UCSD-AML1 (cell line): ENCODE measurements at regions not wholly inside any gene's neighbourhood (a gene's known extent, or its start where the extent isn't known, plus 50 kb on each side); places are given as distances from the start of the nearest gene placed in this dataset.
"Not testable (repeated sequence)": the region's sequence is repeated elsewhere in the genome, so short reads cannot be mapped to it uniquely, and the experiment has no call there.

ENCODE experiments used
- DNase-seq: peaks from one replicate; lab custom pipeline; 2025; ENCODE audit not compliant: unreplicated experiment; lab: John Stamatoyannopoulos, UW

DNA sequence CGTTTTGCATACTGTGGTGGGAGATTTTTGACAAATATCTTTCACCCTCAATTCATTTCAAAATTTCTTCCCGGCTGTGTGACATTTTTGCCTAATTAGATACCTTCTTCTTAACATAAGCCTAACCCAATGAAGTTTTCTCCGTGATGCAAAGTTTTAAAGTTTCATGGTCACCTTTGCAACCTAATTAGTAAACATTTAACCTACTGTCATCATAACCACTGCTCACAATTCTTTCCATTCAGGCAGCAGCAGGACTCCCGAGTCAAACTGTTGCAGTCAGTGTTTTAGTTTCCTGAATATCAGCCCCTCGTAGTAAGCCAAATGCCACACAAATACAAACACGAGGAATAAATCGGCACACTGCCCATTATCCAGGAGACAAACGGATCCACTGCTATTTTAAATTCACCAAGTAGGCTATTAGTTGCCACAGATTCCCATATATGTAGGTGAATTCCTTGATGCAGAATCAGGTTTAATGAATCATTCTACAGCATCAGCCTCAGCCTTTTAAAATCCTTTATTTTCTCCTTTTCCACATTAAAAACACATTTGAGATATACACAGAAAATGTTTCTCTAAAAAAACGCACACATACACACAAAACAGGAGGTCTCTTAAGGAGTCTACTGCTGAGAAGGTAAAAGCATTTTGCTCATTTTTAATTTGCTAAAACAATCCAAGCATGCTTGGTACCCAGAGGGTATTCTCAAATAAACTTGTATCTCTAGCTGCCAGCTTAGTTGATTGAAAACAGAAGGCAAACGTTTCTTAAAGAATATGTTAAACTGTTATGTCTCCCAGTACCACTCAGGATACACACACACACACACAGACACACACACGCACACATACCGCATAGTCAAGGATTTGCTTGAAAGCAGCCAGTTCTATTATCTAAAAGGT is 106.5 kb upstream of the KCTD1 start:
- DNase-seq = no peak

DNA sequence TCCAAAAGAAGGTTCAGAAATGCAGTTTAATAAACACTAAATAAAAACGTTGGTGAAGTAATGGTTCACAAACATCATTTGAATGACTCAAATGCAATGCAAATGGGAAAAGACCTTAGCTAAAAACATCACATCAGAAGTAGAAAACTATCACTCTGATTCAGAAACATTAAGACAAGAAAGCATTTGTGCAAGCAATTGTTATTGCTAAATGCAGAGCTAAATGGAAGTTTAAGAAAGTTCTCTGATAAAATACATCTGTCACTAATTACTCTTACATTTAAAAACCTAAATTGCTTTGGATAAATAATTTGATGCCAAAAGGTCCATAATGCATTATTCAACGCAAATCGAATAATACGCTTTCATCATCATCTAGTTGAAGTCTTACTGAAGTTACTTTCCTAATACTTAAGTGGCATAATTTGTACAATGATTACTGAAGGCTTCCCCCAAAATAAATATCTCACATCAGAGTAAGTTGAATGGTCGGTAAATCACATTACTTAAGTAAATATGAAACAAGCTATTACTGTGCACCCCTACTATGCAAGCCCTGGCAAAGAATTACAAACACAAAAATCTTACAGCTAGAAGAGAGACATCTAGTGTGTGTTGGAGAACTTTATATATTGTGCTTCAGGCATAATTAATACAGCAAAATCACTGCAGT is 105.7 kb upstream of the KCTD1 start:
- DNase-seq = no peak

DNA sequence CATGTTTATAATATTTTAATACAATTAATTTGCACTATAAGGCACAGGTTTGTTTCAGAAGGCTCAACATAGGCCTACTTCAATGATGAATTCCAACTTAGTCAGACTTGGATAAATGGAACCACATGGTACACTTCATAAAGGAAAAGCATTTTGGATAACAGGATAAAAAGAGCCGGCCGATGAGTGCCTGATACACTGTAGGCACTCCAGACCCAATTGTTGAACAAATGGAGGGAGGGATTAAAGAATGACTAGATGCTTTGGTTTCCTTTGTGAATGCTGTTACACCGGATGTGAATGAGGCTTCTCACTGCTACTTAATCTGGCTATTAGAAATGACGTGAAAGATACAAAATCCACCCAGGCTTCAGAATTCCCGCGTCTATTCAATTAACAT is 104.1 kb upstream of the KCTD1 start:
- no peak for DNase-seq

DNA sequence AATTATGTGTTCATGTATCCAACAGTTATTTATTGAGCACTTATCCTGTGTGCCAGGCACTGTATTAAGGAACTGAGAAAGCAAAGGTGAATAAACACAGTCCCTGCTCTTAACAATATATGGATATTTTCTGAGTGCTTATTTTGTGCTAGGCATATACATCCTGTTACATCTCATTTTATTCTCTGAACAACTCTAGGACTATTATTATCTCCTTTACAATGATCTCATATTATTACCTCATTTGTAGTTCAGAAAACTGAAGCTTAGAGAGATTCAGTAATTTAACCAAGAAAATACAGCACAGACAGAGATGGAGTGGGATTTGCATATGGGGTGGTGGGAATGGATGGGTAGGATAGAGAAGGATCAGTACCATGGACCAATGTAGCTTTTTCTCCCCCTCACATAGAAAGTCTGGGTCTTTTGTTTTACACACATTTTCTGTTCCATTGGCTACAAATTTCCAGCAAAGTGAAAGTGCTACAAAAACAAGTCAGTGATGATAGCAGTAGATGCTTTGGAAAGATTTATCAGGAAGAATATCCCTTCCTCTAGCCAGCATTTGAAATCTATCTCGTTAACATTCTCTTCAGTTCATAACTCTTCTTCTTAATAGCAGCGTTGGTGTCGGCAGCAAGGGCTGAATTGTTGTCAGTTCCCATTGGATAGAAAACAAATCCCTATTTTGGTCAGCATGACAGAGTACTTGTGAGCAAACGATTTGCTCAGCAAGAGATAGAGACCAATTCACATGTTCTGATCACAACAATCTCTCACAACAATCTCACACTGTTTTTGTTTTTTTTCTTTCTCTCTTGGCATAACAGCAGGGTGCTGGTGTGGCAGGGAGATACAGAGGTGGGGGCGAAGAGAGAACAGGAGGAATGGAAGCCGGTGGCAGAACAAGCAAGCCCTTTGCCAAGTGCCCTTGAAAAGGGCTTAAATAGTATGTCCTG is 102.2 kb upstream of the KCTD1 start:
- no peak for DNase-seq

DNA sequence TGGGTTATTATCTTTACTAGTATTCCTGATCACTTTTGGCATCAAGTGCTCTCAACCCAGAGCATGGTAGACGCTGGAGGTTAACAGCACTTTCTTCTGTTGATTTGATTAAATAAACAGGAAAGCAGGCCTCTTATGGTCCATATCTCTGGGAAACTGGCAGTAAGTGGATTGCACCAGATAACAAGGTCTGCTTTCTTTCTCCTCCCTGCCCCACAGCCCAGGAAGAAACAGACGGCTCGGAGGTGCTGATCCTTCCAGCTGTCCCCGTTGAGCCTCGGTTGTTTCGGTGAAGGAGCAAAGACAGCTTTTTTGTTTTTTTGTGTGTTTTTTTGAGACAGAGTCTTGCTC is 100.8 kb upstream of the KCTD1 start:
- no peak for DNase-seq

DNA sequence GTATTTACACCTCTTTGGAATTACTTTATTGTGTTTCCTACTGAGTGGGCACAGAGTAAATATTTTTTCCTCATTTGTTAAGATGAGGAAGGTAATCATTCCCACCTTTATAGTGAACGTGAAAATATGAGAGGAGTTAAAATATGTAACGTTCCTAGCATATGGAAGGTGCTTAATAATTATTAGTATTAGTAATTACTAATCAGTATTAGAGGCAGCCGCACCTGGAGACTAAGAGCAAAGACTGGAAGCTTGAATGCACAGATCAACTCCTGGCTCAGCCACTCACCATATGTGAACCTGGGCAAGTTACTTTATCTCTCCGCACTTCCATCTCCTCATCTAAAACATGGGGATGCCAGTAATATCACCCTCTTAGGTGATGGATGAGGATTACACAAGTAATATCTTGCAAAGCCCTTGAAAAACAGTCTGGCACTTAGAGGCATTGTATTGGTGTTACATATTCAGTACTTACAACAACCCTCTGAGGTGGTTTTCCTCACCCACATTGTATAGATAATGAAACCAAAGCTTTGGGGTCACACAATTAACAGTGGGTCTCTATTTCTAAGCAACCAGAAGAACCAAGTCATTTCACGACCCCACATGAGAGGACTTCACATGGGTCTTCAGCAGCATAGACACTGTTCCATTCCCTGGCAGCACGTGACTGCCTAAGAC is 100.3 kb upstream of the KCTD1 start:
- DNase-seq = no peak

DNA sequence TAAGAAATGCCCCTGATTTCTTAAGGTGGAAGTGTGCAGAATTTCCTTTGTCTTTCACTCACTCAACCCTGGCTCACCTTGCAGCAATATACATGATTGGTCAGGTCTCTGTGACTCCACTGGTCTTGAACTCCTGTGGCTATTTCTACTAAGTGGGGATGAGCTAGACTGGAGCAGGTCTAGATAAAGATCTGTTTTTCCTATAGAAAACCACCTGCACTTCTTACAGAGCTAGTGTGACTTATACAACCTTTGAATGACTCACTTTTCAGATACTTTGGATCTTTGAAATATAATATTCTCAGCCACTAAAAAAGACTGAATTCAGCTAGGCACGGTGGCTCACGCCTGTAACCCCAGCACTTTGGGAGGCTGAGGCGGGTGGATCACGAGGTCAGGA is 98.5 kb upstream of the KCTD1 start:
- no peak for DNase-seq

DNA sequence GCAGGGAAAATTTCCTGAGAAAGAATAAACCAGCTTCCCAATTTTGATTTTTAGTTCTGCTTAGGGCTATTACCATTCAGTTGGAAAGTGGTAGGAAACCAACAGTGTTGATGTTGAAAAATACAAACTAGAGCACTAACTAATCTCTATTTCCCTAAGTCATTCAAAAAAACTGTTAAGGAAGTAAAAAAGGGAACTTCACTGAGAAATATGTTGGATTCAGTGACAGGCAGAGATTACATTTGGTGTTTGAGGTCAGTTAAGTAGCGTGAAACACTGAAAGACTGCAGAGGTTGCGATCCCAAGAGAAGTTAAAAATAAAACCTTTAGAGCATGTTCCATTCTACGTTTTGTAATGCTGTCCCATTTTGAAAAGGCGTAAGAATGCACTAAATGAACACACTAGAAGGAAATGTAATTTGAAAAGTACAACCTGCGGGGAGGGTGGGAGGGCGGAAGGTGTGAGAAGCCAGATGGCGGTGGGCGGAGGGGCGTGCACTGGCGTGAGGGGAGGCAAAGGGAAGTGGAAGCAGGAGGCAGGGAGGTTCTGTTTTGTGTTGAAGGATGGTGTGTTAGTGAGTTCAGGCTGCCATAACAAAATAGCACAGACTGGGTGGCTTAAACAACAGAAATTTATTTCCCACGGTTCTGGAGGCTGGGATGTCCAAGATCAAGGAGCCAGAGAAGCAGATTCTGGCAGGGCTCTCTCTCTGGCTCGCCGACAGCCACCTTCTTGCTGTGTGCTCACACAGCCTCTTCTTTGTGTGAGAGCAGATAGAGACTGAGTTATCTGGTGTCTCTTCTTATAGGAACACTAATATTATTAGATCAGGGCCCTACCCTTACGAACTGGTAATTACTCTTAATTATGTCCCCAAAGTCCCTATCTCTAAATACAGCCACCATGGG is 94.3 kb upstream of the KCTD1 start:
- DNase-seq = no peak

DNA sequence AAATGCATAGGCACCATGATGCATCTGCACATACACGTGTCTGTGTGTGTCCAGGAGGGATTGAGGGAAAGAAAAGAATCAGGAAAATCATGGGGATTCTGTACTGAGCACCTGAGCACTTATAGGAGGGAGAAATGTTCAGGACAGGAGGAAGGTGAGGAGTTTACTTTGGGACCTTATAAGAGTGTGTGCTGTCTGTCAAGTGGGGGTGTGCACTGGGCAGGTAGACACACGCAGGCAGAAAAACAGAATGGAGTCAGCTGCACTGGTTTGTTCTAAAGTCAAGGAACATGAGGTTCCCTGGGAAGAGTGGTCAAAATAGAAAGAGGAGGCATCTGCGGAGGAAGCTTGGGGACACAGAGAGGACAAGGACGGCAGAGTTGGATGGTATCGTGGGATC is 92.2 kb upstream of the KCTD1 start:
- DNase-seq = no peak

DNA sequence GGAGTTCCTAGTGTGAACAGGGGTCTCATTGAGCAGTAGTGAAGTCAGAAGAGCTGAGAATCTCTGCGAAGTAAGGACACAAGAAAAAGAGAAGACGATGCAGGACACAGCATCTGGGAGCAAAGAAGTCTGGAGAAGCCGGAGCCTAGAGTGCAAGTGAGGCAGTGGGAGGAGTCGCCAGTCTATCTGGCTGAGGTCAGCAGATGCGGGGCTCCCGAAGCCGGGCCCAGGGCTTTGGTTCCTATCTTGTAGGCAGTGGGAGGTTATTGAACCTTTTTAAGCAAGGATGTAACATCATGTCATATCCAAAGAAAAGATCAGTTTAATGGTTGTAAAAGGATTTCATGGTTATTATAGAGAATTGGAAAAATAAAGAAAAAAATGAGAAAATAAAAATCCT is 90.8 kb upstream of the KCTD1 start:
- DNase-seq = no peak

DNA sequence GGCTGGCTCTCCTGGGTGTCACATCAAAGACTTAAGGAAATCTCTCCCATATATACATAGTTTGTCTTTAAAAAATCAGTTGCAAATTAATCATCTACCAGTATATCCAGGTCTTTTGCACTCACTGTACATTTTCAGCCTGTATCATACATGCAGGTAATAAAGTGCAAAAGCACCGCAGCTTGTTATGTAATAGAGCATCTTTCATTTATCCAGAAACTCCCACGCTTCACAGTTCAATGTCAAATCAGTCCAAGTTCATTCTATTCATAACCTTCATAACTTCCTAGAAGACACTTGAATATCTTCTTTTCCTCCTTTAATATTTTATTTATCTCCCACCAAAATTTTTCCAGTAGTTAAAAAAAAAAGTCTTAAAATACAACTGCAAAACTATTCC is 89.6 kb upstream of the KCTD1 start:
- DNase-seq = no peak

DNA sequence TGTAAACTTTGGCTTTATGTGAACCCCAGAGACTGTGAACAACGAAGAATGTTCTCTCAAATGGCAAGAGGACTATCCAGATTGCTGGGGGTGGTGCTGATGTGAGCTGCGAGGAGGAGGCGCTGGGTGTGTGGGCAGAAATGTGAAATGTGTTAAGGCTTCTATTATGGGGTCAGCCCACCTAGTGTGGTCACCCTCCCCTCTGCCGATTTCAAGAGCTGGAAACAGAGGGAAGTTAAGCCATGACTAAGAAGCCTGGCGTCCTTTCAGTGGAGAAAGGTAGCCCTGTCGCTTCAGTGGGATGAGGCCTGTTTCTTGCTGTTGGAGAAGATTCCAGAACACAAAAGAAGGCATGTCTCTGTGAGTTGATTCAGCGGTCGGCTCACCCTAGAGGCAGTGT is 89.0 kb upstream of the KCTD1 start:
- DNase-seq = no peak

DNA sequence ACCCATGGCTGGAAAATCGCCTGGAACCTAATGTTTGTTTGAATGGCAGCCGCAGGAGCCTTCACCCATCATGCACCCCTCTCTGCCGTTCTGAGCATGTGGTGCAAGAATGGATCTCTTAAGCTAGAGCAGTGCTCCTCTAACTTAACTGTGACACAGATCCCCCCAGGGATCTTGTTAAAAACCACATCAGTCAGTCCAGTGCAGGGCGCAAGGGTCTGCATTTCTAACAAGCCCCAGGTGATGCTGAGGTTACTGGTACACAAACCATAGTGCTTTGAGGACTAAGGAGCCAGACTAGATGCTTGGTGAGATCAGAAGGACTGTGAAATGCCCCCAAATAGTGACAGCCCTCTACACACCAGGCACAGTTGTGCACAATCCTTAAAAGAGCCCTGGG is 87.1 kb upstream of the KCTD1 start:
- no peak for DNase-seq

DNA sequence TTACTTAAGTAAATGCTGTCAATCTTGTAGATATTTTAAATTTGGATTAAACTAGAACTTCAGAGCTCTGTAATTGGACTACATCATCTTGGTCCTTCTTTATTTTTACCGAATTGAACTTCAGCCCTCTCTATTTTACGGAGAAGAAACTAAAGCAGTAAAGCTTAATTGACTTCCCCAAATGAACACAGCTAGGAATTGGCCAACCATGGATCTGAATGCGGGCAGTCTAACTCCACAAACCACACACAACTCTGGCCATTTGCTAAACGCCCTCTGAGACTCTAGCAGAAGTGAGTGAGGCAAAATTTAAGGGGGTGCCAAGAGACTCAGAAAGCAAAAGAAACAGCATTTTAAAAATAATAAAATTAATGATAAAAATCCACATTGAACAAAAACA is 86.3 kb upstream of the KCTD1 start:
- DNase-seq = no peak

DNA sequence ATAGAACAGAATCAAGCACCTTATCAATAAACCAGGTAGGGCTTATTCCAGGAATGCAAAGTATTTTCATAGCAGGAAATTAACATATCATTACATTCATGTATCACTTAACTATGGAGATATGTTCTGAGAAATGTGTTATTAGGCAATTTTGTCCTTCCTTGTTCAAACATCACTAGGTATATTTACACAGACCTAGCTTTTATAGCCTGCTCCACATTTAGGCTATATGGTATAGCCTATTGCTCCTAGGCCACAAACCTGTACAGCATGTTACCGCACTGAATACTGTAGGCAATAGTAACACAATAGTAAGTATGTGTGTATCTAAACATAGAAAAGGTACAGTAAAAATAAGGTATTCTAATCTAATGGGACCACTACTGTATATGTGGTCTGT is 82.8 kb upstream of the KCTD1 start:
- DNase-seq = no peak

DNA sequence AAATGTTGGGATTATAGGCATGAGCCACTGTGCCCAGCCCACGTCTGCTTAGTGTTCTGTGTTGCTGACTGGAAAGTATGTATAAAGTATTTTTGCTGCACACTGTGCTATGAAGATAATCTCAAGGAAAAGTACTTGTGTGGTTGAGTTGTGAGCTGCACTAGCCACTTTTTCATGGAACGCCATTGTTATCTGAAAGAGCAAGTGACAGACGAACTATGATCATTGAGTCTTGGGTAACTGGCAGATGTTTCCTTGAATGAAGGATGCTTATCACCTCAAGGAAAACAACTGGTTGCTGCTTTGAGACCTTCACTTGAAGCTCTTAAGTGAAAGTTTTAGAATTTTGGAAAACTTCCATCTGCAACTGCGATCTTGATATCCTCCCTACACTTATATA is 82.2 kb upstream of the KCTD1 start:
- no peak for DNase-seq

DNA sequence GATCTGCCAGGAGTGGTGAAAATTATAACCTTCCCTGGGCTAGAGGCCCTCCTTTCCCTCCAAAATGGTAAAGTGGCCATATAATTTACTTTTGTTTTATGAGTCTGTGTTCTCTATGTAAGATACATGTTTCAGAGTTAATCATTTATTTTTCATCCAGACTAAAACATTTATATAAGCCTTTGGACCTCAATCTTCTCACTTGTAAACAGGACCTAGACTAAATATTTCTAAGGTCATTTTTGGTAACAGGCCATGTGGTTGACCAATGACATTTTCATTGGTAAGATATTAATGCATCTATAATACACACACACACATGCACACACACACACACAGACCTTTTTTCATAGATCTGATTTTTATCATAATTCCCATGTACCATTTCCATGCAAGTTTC is 79.7 kb upstream of the KCTD1 start:
- no peak for DNase-seq

DNA sequence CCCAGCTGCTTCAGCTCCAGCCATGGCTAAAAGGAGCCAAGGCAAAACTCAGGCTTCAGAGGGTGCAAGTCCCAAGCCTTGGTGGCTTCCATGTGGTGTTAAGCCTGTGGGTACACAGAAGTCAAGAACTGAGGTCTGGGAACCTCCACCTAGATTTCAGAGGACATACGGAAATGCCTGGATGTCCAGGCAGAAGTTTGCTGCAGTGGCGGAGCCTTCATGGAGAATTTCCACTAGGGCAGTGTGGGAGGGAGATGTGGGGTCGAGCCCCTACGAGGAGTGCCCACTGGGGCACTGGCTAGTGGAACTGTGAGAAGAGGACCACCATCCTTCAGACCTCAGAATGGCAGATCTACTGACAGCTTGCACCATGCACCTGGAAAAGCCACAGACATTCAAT is 76.1 kb upstream of the KCTD1 start:
- DNase-seq = no peak

DNA sequence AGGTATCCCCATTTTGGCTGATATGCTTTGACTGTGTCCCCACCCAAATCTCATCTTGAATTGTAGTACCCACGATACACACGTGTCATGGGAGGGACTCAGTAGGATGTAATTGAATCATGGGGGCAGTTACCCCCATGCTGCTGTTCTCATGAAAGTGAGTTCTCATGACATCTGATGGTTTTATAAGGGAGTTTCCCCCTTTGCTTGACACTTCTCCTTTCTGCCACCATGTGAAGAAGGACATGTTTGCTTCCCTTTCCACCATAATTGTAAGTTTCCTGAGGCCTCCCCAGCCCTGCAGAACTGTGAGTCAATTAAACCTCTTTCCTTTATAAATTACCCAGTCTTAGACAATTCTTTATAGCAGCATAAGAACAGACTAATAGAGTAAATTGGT is 75.0 kb upstream of the KCTD1 start:
- not testable (repeated sequence) for DNase-seq
